GM18505 (cell line): ENCODE measurements at regions not wholly inside any gene's neighbourhood (a gene's known extent, or its start where the extent isn't known, plus 50 kb on each side); places are given as distances from the start of the nearest gene placed in this dataset.

Experiments used
- ATAC-seq: cut with Tn5 transposase; IDR thresholded peaks from one replicate; pipeline ENCODE4 v1.9.1; 2021; ENCODE audit not compliant: unreplicated experiment
- POLR2A ChIP-seq: IDR thresholded peaks from 4 replicates; pipeline ENCODE4 v1.6.1; 2011; ENCODE audit warnings: borderline replicate concordance; ENCODE audit not compliant: insufficient read depth, insufficient read length; ENCODE audit errors: extremely low read depth

- ATAC-seq = no peak
- TF ChIP-seq POLR2A = no peak
Observed at GRCh38 chr14:34336501-34336900, 125.5 kb downstream of the SPTSSA start.

GRCh38 chr14:34335968-34336367, 126.1 kb downstream of the SPTSSA start:
- no peak for ATAC-seq
- TF ChIP-seq POLR2A = no peak

DNA sequence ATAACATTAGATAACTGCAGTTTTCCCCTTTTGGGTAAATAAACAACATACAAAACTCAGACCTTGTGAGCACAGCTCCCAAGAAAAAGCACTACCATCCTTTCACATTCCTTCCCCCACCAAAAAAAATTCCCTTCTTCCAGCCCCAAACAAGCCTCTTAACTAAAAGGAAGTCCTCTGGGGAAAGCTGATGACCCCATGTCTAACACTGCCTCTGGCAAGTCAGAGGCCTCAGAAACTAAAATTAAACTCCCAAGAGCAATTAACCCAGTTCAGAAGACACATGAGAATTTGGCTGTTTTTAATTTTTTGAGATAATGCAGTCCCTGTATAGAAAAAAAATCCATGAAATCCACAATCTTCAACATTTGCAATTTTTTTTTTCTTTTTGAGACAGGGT, 127.7 kb downstream of the SPTSSA start:
- no peak for TF ChIP-seq POLR2A
- no peak for ATAC-seq

- TF ChIP-seq POLR2A = no peak
- peak; percentile 88 for ATAC-seq
Observed at GRCh38 chr14:34331728-34332623, 130.1 kb downstream of the SPTSSA start.

GRCh38 chr14:34330846-34331245, 131.2 kb downstream of the SPTSSA start:
- TF ChIP-seq POLR2A = no peak
- ATAC-seq = no peak

DNA sequence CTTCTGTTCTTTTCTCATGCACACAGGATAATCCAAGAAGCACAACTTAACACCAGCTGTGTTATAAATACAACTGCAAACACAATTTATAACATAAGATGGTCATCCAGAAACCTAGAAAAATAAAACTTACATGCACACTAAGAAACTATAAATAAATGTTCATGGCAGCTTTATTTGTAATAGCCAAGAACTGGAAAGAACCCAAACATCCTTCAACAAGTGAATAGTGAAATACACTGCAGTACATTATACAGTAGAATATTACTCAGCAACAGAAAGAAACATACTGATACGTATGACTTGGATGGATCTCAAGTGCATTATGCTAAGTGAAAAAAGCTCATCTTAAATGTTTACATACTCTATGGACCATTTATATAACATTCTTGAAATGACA, 132.7 kb downstream of the SPTSSA start:
- no peak for ATAC-seq
- TF ChIP-seq POLR2A = no peak

DNA sequence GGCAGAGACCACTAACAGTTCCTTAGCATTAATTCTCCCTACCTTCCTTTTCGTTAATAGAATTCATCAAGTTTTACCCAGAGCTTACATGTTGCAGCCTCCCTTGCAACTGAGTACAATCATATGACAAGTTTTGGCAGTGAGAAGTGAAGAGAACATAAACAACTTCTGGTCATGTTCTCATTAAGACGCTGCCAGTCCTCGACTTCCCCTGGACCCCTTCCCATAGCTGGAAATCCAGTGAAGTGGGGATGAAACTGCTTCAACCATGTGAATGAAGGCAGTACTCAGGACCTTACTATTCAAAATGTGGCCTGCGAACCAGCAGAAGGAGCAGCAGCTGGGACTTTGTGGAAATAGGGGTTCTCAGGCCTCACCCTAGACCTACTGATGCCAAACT, 133.9 kb downstream of the SPTSSA start:
- no peak for TF ChIP-seq POLR2A
- no peak for ATAC-seq

DNA sequence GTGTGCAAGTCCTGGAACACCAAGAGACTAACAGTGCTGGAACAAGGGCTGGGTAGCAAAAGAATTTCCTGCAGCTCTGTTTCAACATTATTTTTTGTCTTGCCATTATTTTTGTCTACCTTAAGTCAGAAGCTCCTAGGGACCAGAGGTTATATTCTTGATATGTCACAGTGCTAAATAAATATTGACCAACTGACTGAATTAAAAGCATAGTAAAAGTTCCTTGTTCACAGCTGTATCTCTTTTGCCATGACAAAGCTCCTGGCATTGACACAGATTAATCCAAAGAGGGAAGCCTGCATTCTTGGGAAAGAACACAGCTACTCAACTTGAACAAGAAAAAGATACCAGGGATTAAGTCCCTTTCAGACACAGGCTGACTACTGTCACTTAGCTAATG, 136.5 kb downstream of the SPTSSA start:
- no peak for ATAC-seq

DNA sequence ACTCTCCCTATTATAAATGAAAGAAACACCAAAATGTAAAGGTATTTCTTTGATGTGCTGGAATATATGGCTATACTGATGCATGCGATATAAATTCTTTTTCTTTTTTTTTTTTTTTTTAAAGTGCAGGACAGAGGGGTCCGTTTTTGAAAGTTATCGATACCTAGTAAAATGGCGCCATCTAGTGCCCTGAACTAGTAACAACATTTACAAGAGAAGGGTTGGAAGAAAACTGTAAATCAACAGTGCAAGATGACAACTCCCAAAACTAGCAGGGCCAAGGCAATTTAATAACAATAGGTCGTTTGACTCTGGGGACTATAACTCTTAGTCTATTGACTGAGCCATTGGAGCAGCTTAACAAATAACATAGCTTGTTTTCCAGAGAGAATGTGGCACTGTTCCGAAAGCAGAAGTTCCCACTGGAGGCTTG, 137.7 kb downstream of the SPTSSA start:
- no peak for TF ChIP-seq POLR2A
- ATAC-seq = no peak

More for the DNA sequence above, 136.5 kb downstream of the SPTSSA start:
- no peak for TF ChIP-seq POLR2A

GRCh38 chr14:34322940-34323418, 139.1 kb downstream of the SPTSSA start:
- no peak for ATAC-seq

DNA sequence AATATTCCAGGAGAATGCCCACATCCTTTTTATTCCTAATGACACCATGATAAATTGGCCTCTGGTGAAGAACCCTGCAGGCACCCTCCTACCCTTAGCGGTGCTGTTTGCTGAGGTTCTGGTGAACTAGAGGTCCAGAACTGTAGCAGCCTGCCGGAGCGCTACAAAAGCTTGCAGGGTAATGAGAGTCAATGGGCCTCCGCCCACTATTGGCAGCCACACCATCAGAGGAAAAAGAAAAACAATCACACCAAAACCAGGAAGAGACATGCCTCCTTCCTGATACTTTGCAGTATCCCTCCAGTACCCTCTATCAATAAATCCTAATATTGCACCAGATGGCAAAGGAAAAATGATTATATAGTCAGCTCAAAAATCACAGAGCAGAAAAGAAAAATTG, 142.9 kb downstream of the SPTSSA start:
- ATAC-seq = no peak
- TF ChIP-seq POLR2A = no peak

More at GRCh38 chr14:34322940-34323418, 139.1 kb downstream of the SPTSSA start:
- no peak for TF ChIP-seq POLR2A

DNA sequence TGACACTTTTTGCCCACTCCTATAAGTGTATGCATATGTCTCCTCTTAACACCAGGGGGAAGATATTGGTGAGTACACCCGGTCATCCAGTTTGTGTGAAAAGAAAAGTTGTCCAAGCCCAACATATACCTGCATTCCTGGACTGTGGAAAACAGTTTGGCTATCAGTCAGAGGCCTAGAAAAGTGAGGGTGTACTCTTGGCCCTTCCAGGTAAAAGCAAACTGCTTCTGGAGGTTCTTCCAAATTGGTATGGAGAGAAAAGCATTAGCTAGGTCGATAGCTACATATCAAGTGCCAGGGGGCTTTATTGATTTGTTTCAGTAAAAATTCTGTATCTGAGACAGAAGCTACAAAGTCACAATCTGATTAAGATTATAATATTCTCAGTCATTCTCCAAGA, 144.0 kb downstream of the SPTSSA start:
- TF ChIP-seq POLR2A = no peak
- no peak for ATAC-seq

DNA sequence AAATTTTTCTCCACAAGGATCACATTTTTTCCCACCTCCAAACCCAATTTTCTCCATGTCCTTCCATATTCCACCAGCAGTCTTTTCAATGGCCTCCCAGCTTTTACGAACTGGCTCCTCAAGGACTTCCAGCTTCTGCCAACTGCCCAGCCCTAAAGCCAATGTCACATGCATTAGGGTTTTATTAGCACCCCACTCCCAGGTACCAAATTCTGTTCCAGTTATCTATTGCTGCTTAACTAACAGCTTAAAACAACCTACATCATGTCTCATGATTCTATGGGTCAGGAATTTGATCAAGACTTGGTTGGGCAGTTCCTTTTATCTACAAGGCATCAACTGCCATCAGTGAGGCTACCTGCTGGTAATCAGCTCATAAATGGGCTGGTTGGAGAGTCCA, 151.3 kb downstream of the SPTSSA start:
- ATAC-seq = no peak
- no peak for TF ChIP-seq POLR2A

DNA sequence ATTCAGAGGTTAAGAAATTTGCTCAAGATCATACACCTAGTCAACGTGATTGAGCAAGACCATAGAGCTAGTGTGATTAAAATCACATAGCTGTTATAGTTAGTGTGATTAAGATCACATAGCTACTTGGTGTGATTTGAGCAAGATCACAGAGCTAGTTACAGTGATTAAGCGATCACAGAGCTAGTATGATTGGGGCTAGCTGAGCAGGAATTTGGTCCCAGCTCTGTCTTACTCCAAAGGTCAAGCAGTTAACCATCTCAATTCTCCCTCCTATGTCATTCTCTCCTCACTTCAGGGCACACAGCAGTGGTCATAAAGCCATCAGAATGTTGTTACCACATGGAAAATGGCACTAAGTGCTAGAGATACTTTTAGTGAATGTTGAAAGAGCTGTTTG, 158.2 kb downstream of the SPTSSA start:
- ATAC-seq = no peak
- TF ChIP-seq POLR2A = no peak
